Endothelial cell of umbilical vein (primary cell): ENCODE measurements at regions not wholly inside any gene's neighbourhood (a gene's known extent, or its start where the extent isn't known, plus 50 kb on each side); places are given as distances from the start of the nearest gene placed in this dataset.

Experiments used
- BruUV-seq: library from RNA; stranded (reverse); fragments of 400-500 nt; replicated peaks from 2 replicates; lab custom pipeline; 2021; lab: Mats Ljungman, UMichigan
- CTCF ChIA-PET: fragments of 300-600, 350-600 bp; sonication (Branson Sonifier 250); formaldehyde crosslinking; loops from one replicate; lab custom pipeline; 2021; ENCODE audit warnings: antibody characterized with exemption, inconsistent platforms; lab: Charles Lee
- POLR2A ChIA-PET: fragments of 300-600, 350-600 bp; sonication (Branson Sonifier 250); formaldehyde crosslinking; loops from one replicate; lab custom pipeline; 2021; ENCODE audit warnings: antibody characterized with exemption, inconsistent platforms; lab: Charles Lee
- DNase-seq: peaks from one replicate; pipeline ENCODE4 v3.0.0-alpha.2; 2011; ENCODE audit warnings: low read depth, low spot score
- FAIRE-seq: peaks from 2 replicates; lab custom pipeline; 2011; peaks lifted over from hg19 to GRCh38; lab: Jason Lieb, UNC
- H2AFZ ChIP-seq: 2 replicates; pipeline ENCODE4 v1.6.0; 2012; ENCODE audit warnings: low read depth, low read length, control low read depth, inconsistent platforms
- H3K27ac ChIP-seq: 2 replicates; pipeline ENCODE4 v1.5.1; 2011; ENCODE audit warnings: low read depth, mild to moderate bottlenecking, control low read depth, low read length, moderate library complexity; ENCODE audit not compliant: insufficient read depth
- H3K27me3 ChIP-seq, 2 experiments: 2 replicates each; pipeline versions ENCODE4 v1.6.0 to v1.6.1; 2011; ENCODE audit warnings: low read length in 2 of 2, mixed read lengths in 1 of 2; ENCODE audit not compliant: control insufficient read depth in 2 of 2, insufficient read depth in 2 of 2
- H3K36me3 ChIP-seq, 2 experiments: 2 replicates in 1 of 2; 3 replicates in 1 of 2; pipeline ENCODE4 v1.5.1; 2011; ENCODE audit warnings: low read length in 2 of 2, mild to moderate bottlenecking in 1 of 2, moderate library complexity in 1 of 2; ENCODE audit not compliant: control insufficient read depth in 2 of 2, insufficient read depth in 2 of 2; ENCODE audit errors: extremely low read depth in 1 of 2
- H3K4me1 ChIP-seq: 3 replicates; pipeline ENCODE4 v1.5.1; 2011; ENCODE audit warnings: mild to moderate bottlenecking, low read length; ENCODE audit not compliant: control insufficient read depth, insufficient read depth; ENCODE audit errors: extremely low read depth
- H3K4me2 ChIP-seq: 2 replicates; pipeline ENCODE4 v1.6.1; 2011; ENCODE audit warnings: low read length, control low read depth, mixed read lengths; ENCODE audit not compliant: insufficient read depth
- H3K4me3 ChIP-seq, 3 experiments: fragments of 200-600 bp in 1 of 3; sonication (generic), shearing (Covaris generic) in 1 of 3; replicated peaks in 1 of 3; 2 replicates each; pipeline ENCODE4 v1.5.1; 2011 to 2016; ENCODE audit warnings: control low read depth in 3 of 3, low read length in 3 of 3, mild to moderate bottlenecking in 2 of 3, inconsistent platforms in 1 of 3, low read depth in 1 of 3, moderate library complexity in 1 of 3; ENCODE audit not compliant: insufficient read depth in 1 of 3
- H3K79me2 ChIP-seq: 2 replicates; pipeline ENCODE4 v1.6.0; 2012; ENCODE audit warnings: low read length, inconsistent platforms; ENCODE audit not compliant: control insufficient read depth, insufficient read depth
- H3K9ac ChIP-seq: replicated peaks from 2 replicates; pipeline ENCODE3; 2011; ENCODE audit warnings: low read length, control low read depth; ENCODE audit not compliant: insufficient read depth; ENCODE audit errors: extremely low read depth
- H3K9me1 ChIP-seq: replicated peaks from 3 replicates; pipeline ENCODE4 v1.6.0; 2011; ENCODE audit warnings: mild to moderate bottlenecking, low read length; ENCODE audit not compliant: control insufficient read depth, insufficient read depth; ENCODE audit errors: extremely low read depth
- H3K9me3 ChIP-seq: replicated peaks from 2 replicates; pipeline ENCODE4 v1.5.1; 2012; ENCODE audit warnings: low read length, inconsistent platforms; ENCODE audit not compliant: control insufficient read depth, insufficient read depth
- H4K20me1 ChIP-seq: replicated peaks from 2 replicates; pipeline ENCODE3; 2011; ENCODE audit warnings: mild to moderate bottlenecking, low read length; ENCODE audit not compliant: control insufficient read depth, insufficient read depth; ENCODE audit errors: extremely low read depth
- EZH2 ChIP-seq: IDR thresholded peaks from 2 replicates; pipeline ENCODE4 v1.6.1; 2012; ENCODE audit warnings: borderline replicate concordance, low read depth, mild to moderate bottlenecking, moderate library complexity, low read length, inconsistent platforms; ENCODE audit not compliant: severe bottlenecking
- GATA2 ChIP-seq: IDR thresholded peaks from 2 replicates; pipeline ENCODE4 v1.7.0; 2011; ENCODE audit warnings: low read depth, mild to moderate bottlenecking, moderate library complexity, mixed read lengths, low read length; ENCODE audit not compliant: insufficient read length, insufficient read depth
- JUN ChIP-seq: IDR thresholded peaks from 2 replicates; pipeline ENCODE4 v1.6.1; 2011; ENCODE audit warnings: borderline replicate concordance, low read depth; ENCODE audit not compliant: insufficient read length, insufficient read depth
- MYC ChIP-seq: IDR thresholded peaks from one replicate; pipeline ENCODE4 v1.6.1; 2011; ENCODE audit warnings: mild to moderate bottlenecking, low read depth, low read length
- dilution Hi-C: fragments of 300-500 bp; cut with MboI; formaldehyde crosslinking; loops from one replicate; pipeline ENCODE4 v1.15.0; 2019; ENCODE audit warnings: low sequenced_read_pairs; ENCODE audit not compliant: extremely low pct_ligation_motif_present
- intact Hi-C: fragments of 100-400 bp; cut with micrococcal nuclease; formaldehyde crosslinking; loops from one replicate; pipeline ENCODE4 v1.10.0; 2022
- TF ChIP-seq, protein P1 (sequence below), 2 donors: IDR thresholded peaks; 1 replicate in 1 of 2; 2 replicates in 1 of 2; pipeline ENCODE4 v1.5.1; 2011; ENCODE audit warnings: low read length in 2 of 2, mild to moderate bottlenecking in 2 of 2, moderate library complexity in 2 of 2, control low read depth in 1 of 2, inconsistent platforms in 1 of 2, low read depth in 1 of 2; ENCODE audit not compliant: insufficient read depth in 1 of 2; ENCODE audit errors: extremely low read depth in 1 of 2

DNA sequence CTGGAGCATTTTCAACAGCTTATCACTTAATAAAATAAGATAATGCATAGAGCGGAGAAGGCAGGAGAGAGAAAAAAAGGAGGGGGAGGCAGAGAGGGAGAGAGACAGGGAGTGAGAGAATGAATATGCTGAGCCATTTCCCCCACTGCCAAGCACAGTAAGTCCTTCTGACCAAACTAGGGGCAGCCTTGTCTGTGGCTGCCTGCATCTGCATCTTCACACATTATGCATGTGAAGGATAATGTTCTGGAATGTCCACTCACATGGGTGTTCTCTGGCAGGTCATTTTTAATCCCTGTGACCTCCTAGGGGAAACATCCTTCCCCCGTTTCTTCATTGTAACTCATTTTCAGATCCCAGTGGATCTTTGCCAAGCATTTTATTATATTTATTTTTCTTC is 269.3 kb downstream of the FOXA2 start:
- FAIRE-seq = no peak
- Histone ChIP-seq H3K4me3 (no peak overlapping the region), H2AFZ (no peak overlapping the region), H3K9me3 (no peaks in the 10 kb centered on the region), H3K4me1 (no peaks in the 10 kb centered on the region), H3K4me2 (no peak overlapping the region), H3K27me3 (no peaks in the 10 kb centered on the region), H3K9me1 (no peaks in the 10 kb centered on the region), H3K27ac (no peak overlapping the region), H3K79me2 (no peaks in the 10 kb centered on the region), H3K36me3 (no peaks in the 10 kb centered on the region), H3K9ac (no peak overlapping the region), H4K20me1 (no peaks in the 10 kb centered on the region)
- no peak for DNase-seq
- CTCF ChIA-PET = interaction anchor here (4.7 kb wide), 1 partner anchor 596 kb away, joined by 107 read pairs; no protein-coding TSS in a partner anchor
- TF ChIP-seq MYC (no peak), JUN (no peak), GATA2 (no peak)
- intact Hi-C loops (no loop called here), dilution Hi-C loops (no loop called here)
- POLR2A ChIA-PET = no interaction called here
- BruUV-seq = no TSS peak

DNA sequence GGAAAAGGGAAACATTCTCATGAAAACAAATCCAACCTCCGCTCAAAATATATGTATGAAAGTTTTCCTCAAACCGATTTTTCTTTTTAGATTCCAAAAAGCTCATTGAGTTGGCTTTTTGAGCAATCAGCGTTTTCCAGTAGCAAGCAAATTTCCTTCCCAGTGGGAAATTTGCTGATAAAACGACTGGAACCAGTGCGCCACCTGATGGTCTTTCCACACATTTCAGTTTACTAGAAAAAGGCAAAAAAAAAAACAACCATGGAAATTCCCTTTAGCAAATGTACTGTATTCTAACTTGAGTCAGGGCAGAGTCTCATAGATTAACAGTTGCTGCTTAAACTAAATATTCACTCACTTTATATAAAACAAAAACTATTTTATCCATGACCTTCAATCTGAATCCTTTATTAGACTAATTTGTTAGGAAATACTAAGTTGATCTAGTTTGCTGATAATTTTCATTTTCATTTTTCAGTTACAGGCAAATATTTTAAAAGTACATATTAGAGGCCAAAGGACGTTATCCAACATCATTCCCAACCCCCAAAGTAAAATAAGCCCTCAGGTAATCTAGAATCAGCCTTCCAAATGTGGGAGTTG is 271.5 kb downstream of the FOXA2 start:
- Histone ChIP-seq H3K27ac (no peak overlapping the region), H3K9me3 (no peaks in the 10 kb centered on the region), H3K4me3 (no peak overlapping the region), H3K27me3 (no peaks in the 10 kb centered on the region), H3K79me2 (no peaks in the 10 kb centered on the region), H4K20me1 (no peaks in the 10 kb centered on the region), H3K4me1 (no peaks in the 10 kb centered on the region), H3K4me2 (no peak overlapping the region), H3K9me1 (no peaks in the 10 kb centered on the region), H2AFZ (no peak overlapping the region), H3K9ac (no peak overlapping the region), H3K36me3 (no peaks in the 10 kb centered on the region)
- no TSS peak for BruUV-seq
- dilution Hi-C loops (no loop called here), intact Hi-C loops (loop anchor here (1.0 to 5.0 kb wide), 3 partner anchors 506 to 610 kb away; no protein-coding TSS in a partner anchor)
- FAIRE-seq (peak; percentile 92), DNase-seq (peak; percentile 60)
- ChIA-PET POLR2A (no interaction called here), CTCF (interaction anchor here (0.6 to 4.7 kb wide), 6 partner anchors 23 to 954 kb away, joined by 3 to 107 read pairs (median 4); no protein-coding TSS in a partner anchor)
- no peak for TF ChIP-seq EZH2
- TF ChIP-seq, protein P1, sequence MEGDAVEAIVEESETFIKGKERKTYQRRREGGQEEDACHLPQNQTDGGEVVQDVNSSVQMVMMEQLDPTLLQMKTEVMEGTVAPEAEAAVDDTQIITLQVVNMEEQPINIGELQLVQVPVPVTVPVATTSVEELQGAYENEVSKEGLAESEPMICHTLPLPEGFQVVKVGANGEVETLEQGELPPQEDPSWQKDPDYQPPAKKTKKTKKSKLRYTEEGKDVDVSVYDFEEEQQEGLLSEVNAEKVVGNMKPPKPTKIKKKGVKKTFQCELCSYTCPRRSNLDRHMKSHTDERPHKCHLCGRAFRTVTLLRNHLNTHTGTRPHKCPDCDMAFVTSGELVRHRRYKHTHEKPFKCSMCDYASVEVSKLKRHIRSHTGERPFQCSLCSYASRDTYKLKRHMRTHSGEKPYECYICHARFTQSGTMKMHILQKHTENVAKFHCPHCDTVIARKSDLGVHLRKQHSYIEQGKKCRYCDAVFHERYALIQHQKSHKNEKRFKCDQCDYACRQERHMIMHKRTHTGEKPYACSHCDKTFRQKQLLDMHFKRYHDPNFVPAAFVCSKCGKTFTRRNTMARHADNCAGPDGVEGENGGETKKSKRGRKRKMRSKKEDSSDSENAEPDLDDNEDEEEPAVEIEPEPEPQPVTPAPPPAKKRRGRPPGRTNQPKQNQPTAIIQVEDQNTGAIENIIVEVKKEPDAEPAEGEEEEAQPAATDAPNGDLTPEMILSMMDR (IDR thresholded peaks at IDR 0.05; ENCODE audit: extremely low read depth in 1 of 2, insufficient read depth in 1 of 2, low read depth in 1 of 2, low read length in 2 of 2) = peak; percentile 50 to 62
